HG02973 (cell line): ENCODE measurements at regions not wholly inside any gene's neighbourhood (a gene's known extent, or its start where the extent isn't known, plus 50 kb on each side); places are given as distances from the start of the nearest gene placed in this dataset.
"Not testable (repeated sequence)": the region's sequence is repeated elsewhere in the genome, so short reads cannot be mapped to it uniquely, and the experiment has no call there.

Experiments used
- ATAC-seq: cut with Tn5 transposase; IDR thresholded peaks from one replicate; pipeline ENCODE4 v1.9.1; 2021; ENCODE audit warnings: moderate library complexity; ENCODE audit not compliant: unreplicated experiment

GRCh38 chr5:114838937-114839336 lies 330.8 kb downstream of the TRIM36 start:
- no peak for ATAC-seq

DNA sequence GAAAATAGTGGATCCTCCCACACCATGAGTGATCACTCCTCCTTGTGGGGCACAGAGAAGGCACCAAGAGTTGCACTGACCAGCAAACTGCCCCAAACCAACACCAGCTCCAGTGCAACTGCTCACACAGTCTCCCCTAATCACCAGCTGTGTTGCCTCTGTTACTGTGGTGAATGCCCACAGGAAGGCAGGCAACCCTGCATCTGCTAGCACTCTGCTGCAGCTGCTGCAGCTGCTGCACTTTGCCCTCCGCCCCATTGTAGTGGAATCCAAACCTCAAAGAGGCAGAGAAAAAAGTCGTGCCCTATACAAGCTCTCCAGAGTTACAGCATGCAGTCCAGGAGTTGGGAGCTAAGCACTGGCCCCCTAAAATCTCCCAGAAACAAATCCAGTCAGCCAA lies 339.6 kb downstream of the TRIM36 start:
- ATAC-seq, result no peak

DNA sequence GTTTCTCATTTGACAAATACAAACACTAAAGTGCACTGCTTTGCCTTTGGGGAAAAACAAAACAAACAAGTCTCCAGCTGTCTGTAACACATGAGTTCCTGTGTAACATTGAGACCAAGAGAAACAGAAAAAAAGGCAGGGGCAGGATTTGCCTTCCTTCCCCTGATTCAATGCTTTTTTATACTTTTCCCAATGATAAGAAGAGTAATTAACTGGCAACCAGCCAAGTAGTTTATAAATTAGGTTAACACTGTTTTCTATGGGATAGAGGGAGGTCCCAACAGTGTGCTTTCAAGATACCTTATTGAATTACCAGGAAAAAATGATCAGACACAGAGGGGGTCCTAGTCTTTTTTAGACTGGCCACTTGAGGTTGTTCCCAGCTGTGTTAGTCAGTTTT lies 346.8 kb downstream of the TRIM36 start:
- no peak for ATAC-seq

DNA sequence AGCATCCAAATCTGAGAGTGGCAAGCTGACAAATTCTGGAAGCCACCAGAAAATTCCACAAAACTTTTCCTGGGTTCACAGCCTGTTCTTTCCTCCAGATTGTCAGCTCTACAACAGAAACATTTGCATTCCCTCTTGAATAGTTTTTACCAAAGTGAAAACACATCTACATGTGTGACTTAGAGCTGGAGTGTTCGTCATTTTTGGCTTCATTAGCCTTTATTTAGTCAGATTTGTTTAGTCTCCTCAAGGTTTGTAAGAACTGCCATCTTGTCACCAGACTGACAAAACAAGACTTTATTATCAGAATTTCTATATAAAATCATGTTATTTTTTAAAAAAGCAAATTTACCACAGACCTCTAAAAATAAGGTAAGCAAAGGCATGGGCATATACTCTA lies 347.3 kb downstream of the TRIM36 start:
- no peak for ATAC-seq

DNA sequence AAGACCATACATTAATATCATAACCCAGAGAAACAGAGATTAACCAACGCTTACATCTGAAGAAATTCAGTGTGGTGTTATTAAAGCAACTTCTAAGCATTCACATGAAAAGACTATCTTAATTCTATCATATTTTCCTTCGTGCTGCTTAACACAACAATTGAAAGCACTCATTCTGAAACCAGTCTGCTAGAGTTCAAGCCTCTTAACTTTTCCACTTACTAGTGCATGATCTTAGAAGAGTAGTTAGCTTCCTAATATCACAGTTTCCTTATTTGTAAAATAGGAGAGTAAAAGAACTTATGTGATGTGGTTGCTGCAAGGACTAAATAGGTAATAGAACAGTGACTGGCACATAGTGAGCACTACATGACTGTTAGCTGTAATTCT lies 379.3 kb downstream of the TRIM36 start:
- ATAC-seq, result no peak

GRCh38 chr5:114789773-114790402 lies 379.8 kb downstream of the TRIM36 start:
- peak; percentile 69 for ATAC-seq

DNA sequence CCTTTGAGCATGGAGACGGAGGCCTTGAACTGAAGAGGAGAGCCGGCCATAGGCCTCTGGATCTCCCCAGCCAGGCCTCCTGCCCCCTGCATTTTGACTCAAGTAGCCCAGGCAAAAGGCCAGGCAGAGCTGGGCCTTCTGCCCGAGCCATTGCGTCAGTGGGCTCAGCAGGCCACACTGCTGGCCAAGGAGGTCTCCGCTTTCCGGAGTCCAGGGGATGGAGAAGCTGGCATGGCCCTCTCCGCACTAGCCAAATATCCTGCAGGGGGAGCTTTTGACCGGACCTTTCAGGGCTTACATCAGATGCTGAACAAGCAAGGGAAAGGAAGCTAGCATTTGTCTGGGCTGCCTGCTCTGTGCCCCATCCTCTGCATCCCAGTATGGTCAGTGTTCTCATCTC lies 386.8 kb downstream of the TRIM36 start:
- ATAC-seq, result no peak

DNA sequence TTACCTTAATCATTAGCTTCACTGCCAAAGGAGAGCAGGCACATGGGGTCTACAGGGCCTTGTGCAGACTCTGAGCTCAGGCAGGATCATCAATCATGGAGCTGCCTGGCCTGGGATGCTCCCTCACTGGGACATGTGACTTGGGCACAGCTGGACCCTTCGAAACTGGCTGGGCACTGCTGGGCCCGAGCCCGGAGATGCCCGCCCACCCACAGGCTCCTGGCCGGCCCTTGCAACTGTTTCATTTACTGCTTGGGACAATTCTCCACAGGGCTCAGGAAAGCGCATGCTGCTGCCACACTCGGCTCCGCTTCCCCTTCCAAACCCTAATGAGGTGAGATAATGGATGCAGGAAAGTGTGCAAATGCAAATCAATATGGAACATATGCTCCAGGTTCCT lies 387.5 kb downstream of the TRIM36 start:
- ATAC-seq, result no peak

DNA sequence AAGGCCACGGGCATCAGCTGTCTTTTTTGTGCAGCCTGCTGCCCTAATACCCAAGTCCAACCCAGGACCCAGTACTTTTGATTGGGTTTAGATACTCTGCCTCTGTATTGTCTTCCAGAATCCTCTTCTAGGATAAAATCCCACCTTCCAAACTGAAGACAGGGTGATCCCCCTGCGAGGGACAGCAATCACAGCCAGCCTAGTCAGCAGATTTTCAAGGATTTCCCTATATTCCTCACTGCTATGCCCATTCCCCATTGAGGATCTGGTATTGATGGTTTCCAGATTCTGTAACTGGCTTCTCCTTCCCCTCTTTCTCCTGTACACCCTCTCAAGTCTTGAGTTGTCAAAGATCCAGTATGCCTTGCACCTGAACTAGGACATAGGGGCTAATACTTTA lies 389.4 kb downstream of the TRIM36 start:
- ATAC-seq, result no peak

GRCh38 chr5:114744406-114744805 lies 382.5 kb downstream of the KCNN2 start:
- no peak for ATAC-seq

DNA sequence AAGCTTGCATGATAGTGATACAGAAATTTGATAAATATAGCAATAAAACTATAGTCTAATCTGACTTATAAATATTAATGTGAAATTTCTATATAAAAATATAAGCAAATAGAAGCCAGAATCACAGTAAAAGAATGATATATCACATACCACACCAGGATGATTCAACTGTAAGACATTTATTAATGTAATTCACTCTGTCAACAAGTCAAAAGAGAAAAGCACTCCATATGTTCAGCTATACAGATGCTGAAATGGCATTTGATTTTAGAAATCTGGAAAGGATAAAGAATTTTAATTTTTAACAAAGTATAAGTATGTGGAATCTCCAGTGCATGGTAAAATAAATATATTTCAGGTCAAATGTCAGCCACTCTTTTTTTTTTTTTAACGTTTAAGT lies 372.4 kb downstream of the KCNN2 start:
- no peak for ATAC-seq

GRCh38 chr5:114729986-114730385 lies 368.1 kb downstream of the KCNN2 start:
- no peak for ATAC-seq

- ATAC-seq, result no peak
Observed at GRCh38 chr5:114727358-114727757, 365.5 kb downstream of the KCNN2 start.

- ATAC-seq, result no peak
Observed at GRCh38 chr5:114726131-114726530, 364.3 kb downstream of the KCNN2 start.

GRCh38 chr5:114719268-114719667 lies 357.4 kb downstream of the KCNN2 start:
- no peak for ATAC-seq

DNA sequence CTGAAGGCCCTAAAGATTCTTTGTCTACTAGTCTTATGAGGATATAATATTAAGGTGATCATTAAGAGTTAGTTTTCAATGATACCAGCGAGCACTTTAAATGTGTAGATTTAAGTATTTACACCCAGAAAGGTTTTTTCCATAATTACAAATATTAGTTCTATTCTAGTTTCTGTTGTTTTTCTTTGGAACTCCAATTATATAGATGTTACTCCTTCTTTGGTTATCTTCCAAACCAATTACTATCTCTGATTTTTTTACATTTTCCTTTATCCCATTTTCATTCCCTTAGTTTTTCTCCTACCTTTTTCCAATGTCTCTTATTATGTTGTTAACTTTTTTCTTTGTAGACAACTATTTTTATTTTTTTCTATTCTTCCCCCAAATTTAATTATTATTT lies 355.1 kb downstream of the KCNN2 start:
- no peak for ATAC-seq

GRCh38 chr5:114704225-114704893 lies 342.5 kb downstream of the KCNN2 start:
- not testable (repeated sequence) for ATAC-seq

DNA sequence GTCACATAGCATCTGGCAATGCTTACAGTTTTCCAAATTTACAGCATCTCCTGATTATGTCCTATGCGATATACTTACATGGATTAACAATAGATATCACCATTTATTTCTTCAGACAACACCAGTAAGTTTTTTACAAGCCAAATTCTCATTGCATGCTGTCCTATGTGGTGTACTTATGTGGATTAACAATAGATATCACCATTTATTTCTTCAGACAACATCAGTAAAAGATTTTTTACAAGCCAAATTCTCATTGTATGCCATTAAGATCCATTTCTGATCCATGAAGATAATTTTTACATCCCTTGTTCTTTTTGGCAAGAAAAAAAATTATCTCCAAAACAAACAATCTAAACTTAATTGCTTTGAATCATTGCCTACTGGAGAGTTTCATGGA lies 340.9 kb downstream of the KCNN2 start:
- no peak for ATAC-seq

DNA sequence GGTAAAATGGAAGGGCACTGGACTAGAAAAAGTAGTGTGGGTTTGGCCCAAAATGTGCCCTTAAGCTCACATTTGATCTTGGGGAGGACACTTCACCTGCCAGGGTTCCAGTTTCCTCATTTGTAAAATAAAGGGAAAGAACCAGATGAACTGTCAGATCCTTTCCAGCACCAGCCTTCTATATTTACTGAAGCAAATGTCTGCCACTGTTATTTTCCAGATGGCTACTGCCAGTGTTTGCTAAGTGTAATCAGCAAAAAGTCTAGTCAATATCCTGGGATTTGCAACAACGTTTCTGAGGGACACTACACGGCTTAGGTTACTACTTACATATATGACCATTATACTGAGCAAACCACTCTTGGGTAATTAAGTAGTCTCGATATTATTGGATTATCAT lies 340.3 kb downstream of the KCNN2 start:
- no peak for ATAC-seq

GRCh38 chr5:114700823-114701222 lies 339.0 kb downstream of the KCNN2 start:
- ATAC-seq, result no peak

GRCh38 chr5:114695292-114695904 lies 333.5 kb downstream of the KCNN2 start:
- no peak for ATAC-seq

- ATAC-seq, result no peak
Observed at GRCh38 chr5:114686356-114686755, 324.5 kb downstream of the KCNN2 start.

- ATAC-seq, result no peak
Observed at GRCh38 chr5:114678778-114679177, 316.9 kb downstream of the KCNN2 start.
